ENCODE measurements at regions not wholly inside any gene's neighbourhood (a gene's known extent, or its start where the extent isn't known, plus 50 kb on each side); places are given as distances from the start of the nearest gene placed in this dataset.
"Not testable (repeated sequence)": the region's sequence is repeated elsewhere in the genome, so short reads cannot be mapped to it uniquely, and the experiment has no call there.

DNA sequence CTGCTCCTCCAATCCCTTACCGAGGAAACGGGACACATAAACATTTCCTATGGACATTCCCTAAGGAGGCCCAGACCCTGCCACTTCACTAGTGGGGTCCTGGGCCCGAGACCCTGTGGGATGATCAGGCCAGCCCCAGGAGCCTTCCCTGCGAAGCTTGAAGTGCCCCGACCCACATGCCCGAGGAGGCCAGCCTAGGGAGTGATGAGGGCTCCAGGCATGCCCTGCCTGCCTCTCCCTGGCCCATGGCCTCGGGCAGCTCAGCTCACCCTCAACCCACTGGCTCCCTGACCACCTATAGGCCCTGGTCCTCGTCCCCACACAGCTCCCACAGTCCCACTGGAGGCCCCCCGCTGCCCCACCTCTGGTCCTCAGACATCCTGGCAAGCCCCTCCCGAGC is 141.8 kb upstream of the FOXD4L5 start:
- not testable (repeated sequence) for H3K27me3 ChIP-seq (ENCODE audit: low read depth, low read length); H3K27ac ChIP-seq (ENCODE audit: low read length); H3K4me3 ChIP-seq (ENCODE audit: low read depth in 1 of 2, low read length in 2 of 2); H3K36me3 ChIP-seq (ENCODE audit: control insufficient read depth in 1 of 2, insufficient read depth in 2 of 2, low read length in 2 of 2); H3K9me3 ChIP-seq (ENCODE audit: control insufficient read depth in 1 of 2, low read length in 2 of 2); H3K4me1 ChIP-seq (ENCODE audit: control insufficient read depth in 1 of 2, insufficient read depth in 2 of 2, low read length in 2 of 2)

DNA sequence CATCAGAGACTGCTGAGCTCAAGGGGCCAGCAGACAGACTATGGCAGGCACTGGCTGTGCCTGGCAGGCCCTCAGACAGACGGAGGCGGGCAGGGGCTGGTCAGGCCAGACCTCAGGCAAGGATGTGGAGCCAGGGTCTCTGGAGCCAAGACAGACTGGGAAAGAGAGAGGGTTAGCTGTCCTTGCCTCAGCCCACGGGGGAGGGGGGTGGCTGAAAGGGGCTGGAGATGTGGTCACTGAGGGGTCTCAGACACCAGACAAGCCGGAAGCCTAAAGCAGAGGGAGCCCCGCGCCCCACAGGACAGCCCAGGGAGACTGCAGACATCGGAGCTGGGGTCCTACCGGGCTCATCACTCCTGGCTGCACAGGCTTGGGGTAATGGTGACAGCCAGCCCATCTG is 141.2 kb upstream of the FOXD4L5 start:
- Histone ChIP-seq H3K27ac (ENCODE audit: low read length) (no peak overlapping the region), H3K4me3 (ENCODE audit: low read depth in 1 of 2, low read length in 2 of 2) (no peak overlapping the region), H3K27me3 (ENCODE audit: low read depth, low read length) (no peaks in the 10 kb centered on the region), H3K4me1 (ENCODE audit: control insufficient read depth in 1 of 2, insufficient read depth in 2 of 2, low read length in 2 of 2) (no peaks in the 10 kb centered on the region), H3K9me3 (ENCODE audit: control insufficient read depth in 1 of 2, low read length in 2 of 2) (peaks cover 0 to 6% of the 10 kb centered on the region in 2 donors), H3K36me3 (ENCODE audit: control insufficient read depth in 1 of 2, insufficient read depth in 2 of 2, low read length in 2 of 2) (no peaks in the 10 kb centered on the region)

DNA sequence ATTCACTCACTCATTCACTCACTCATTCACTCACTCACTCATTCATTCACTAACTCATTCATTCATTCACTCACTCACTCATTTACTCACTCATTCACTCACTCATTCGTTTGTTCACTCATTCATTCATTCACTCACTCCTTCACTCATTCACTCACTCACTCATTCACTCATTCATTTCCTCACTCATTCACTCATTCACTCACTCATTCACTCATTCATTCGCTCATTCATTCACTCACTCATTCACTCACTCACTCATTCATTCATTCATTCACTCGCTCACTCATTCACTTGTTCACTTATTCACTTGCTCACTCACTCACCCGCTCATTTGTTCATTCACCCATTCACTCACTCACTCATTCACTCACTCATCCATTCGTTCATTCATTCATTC is 140.2 kb upstream of the FOXD4L5 start:
- not testable (repeated sequence) for H3K27me3 ChIP-seq (ENCODE audit: low read depth, low read length); H3K36me3 ChIP-seq (ENCODE audit: control insufficient read depth in 1 of 2, insufficient read depth in 2 of 2, low read length in 2 of 2); H3K4me3 ChIP-seq (ENCODE audit: low read depth in 1 of 2, low read length in 2 of 2); H3K9me3 ChIP-seq (ENCODE audit: control insufficient read depth in 1 of 2, low read length in 2 of 2); H3K27ac ChIP-seq (ENCODE audit: low read length); H3K4me1 ChIP-seq (ENCODE audit: control insufficient read depth in 1 of 2, insufficient read depth in 2 of 2, low read length in 2 of 2)

DNA sequence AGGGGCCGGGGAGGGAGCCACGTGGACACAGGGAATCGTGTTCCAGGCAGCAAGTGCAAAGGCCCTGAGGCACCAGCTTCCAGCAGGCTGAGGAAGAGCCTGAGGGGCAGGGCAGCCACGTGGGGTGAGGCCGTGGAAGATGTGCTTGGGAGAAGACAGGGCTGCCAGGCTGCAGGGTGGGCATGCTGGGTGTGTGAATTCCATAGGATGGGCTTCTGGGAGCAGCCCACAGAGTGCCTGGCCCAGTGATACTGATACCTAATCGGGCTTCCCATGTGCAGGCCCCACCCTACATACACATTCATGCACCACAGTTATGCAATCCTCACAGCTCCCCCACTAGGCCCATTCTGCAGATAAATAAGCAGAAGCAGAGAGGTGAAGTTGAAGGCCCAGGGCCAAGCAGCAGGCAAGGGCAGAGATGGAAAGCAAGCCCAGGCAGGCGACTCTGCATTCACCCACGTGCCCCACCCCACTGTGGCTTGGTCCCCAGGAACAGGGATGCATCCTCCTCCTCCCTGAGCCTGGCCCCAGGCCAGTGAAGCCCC is 139.5 kb upstream of the FOXD4L5 start:
- H3K4me1 ChIP-seq (ENCODE audit: control insufficient read depth in 1 of 2, insufficient read depth in 2 of 2, low read length in 2 of 2); H3K27me3 ChIP-seq (ENCODE audit: low read depth, low read length); H3K27ac ChIP-seq (ENCODE audit: low read length); H3K9me3 ChIP-seq (ENCODE audit: control insufficient read depth in 1 of 2, low read length in 2 of 2); H3K36me3 ChIP-seq (ENCODE audit: control insufficient read depth in 1 of 2, insufficient read depth in 2 of 2, low read length in 2 of 2); H3K4me3 ChIP-seq (ENCODE audit: low read depth in 1 of 2, low read length in 2 of 2): not testable (repeated sequence)

DNA sequence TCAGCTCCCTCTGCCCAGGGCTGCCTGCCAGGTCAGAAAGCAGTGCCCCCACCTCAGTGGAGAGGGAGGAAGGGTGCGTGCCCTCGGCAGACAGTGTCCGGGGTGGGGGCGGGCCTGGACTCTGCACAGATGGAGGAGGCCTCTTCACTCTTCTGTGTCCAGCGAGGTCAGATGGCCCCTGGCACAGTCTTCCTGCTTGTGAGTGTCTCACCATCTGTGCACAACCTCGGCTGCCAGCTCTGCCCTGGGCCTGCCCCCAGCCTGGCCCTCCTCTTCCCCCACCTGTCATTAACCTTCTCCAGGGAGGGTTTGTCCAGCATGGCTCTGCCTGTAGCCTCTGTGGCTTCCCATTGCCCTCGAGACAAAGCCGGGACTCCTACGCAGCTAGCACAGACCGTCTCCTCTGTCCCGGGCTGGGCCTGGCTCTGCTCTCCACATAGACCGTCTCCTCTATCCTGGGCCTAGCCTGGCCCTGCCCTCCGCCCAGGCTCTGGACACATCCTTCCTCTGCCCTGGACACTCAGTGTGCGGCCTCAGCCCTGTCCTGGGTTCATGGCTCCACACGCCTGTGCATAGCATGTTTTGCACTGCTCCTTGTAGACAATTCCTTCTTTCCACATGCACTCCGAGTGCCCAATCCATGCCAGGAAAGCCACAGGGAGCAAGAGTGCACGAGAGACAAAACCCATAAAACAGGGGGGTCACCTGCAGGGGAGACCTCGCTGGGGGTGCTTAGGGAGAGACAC is 138.9 kb upstream of the FOXD4L5 start:
- H3K4me3 ChIP-seq (ENCODE audit: low read depth in 1 of 2, low read length in 2 of 2); H3K9me3 ChIP-seq (ENCODE audit: control insufficient read depth in 1 of 2, low read length in 2 of 2); H3K4me1 ChIP-seq (ENCODE audit: control insufficient read depth in 1 of 2, insufficient read depth in 2 of 2, low read length in 2 of 2); H3K27ac ChIP-seq (ENCODE audit: low read length); H3K36me3 ChIP-seq (ENCODE audit: control insufficient read depth in 1 of 2, insufficient read depth in 2 of 2, low read length in 2 of 2); H3K27me3 ChIP-seq (ENCODE audit: low read depth, low read length): not testable (repeated sequence)

DNA sequence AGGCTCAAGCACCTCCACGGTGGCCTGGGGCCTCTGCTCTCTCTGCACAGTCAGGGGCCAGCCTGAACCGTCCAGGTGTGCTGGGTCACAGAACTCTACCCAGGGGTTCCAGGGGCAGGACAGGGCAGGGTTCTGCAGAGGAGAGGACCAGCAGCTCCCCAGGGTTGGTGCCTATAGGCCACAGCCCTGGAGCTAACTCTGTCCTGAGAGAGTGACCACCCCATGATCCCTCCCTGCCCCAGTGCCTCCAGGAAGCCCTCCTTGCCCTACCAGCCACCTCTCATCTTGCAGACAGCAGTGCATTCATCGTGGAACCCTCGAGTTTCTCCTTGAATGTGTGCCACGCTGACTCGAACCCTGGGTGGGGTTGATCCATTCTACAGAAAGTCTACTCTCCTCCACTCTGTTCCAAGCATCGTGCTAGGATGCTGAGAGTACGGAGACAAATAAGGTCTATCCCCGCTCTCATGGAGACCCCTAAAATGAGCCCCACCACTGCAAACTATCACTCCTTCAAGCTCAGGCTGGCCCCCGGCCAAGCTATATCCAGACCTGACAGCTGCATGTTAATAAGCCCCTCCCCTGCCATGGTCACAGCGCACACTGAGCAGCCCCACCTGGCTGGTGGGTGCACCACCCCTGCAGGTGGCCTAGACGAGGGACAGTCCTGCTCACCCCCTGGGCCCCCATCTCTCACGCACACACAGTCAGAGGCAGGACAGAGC is 138.1 kb upstream of the FOXD4L5 start:
- not testable (repeated sequence) for H3K4me1 ChIP-seq (ENCODE audit: control insufficient read depth in 1 of 2, insufficient read depth in 2 of 2, low read length in 2 of 2); H3K27me3 ChIP-seq (ENCODE audit: low read depth, low read length); H3K9me3 ChIP-seq (ENCODE audit: control insufficient read depth in 1 of 2, low read length in 2 of 2); H3K4me3 ChIP-seq (ENCODE audit: low read depth in 1 of 2, low read length in 2 of 2); H3K27ac ChIP-seq (ENCODE audit: low read length); H3K36me3 ChIP-seq (ENCODE audit: control insufficient read depth in 1 of 2, insufficient read depth in 2 of 2, low read length in 2 of 2)

DNA sequence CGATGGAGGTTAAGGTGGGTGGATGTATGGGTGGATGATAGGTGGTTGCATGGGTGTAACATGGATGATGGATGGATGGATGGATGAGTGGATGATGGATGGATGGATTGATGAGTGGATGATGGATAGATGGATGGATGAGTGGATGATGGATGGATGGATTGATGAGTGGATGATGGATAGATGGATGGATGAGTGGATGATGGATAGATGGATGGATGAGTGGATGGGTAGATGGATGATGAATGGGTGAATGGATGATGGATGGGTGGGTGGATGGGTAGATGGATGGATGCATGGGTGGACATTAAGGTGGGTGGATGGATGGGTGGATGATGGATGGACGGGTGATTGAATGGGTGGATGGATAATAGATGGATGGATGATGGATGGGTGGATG is 136.5 kb upstream of the FOXD4L5 start:
- H3K4me3 ChIP-seq (ENCODE audit: low read depth in 1 of 2, low read length in 2 of 2); H3K27ac ChIP-seq (ENCODE audit: low read length); H3K27me3 ChIP-seq (ENCODE audit: low read depth, low read length); H3K9me3 ChIP-seq (ENCODE audit: control insufficient read depth in 1 of 2, low read length in 2 of 2); H3K36me3 ChIP-seq (ENCODE audit: control insufficient read depth in 1 of 2, insufficient read depth in 2 of 2, low read length in 2 of 2); H3K4me1 ChIP-seq (ENCODE audit: control insufficient read depth in 1 of 2, insufficient read depth in 2 of 2, low read length in 2 of 2): not testable (repeated sequence)

DNA sequence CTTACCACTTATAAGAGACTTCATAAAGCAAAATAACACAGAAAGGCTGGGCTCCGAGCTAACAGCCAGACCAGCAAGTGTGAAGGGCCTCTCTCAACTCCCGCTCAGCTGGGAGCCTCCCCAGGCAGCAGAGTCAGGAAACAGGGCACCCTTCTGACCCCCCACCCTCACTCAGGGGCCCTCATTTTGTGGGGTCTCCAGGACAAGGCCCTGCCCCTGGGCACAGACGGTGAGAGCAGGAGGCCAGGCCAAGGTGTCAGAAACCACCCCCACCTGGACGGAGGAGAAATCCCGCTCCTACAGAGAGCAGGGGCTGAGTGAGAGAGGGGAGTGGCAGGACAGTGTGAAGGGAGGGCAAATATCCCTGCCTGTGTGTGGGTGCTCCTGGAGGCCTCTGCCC is 135.8 kb upstream of the FOXD4L5 start:
- H3K27me3 ChIP-seq (ENCODE audit: low read depth, low read length) = no peaks in the 10 kb centered on the region

DNA sequence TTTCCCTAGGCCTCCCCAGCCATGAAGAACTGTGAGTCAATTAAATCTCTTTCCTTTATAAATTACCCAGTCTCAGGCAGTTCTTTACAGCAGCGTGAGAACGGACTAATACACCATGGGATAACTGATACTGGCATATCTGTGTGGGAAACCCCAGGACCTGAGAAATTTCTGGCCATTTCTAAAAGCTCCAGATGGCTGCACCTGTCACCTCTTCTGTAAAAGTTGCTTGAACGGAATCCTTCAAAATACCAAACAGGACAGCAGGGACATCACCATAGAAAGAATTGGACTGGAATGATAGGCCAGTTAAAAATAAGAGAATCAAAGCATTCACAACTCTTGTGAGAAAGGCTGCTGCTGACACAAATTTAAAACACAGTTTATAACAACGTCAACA is 134.0 kb upstream of the FOXD4L5 start:
- H3K9me3 ChIP-seq (ENCODE audit: control insufficient read depth in 1 of 2, low read length in 2 of 2) = peaks cover 0 to 17% of the 10 kb centered on the region in 2 donors
- H3K27ac ChIP-seq (ENCODE audit: low read length); H3K4me1 ChIP-seq (ENCODE audit: control insufficient read depth in 1 of 2, insufficient read depth in 2 of 2, low read length in 2 of 2); H3K36me3 ChIP-seq (ENCODE audit: control insufficient read depth in 1 of 2, insufficient read depth in 2 of 2, low read length in 2 of 2); H3K27me3 ChIP-seq (ENCODE audit: low read depth, low read length); H3K4me3 ChIP-seq (ENCODE audit: low read depth in 1 of 2, low read length in 2 of 2): not testable (repeated sequence)

More for the DNA sequence above, 135.8 kb upstream of the FOXD4L5 start:
- Histone ChIP-seq H3K36me3 (ENCODE audit: control insufficient read depth in 1 of 2, insufficient read depth in 2 of 2, low read length in 2 of 2) (no peaks in the 10 kb centered on the region), H3K4me3 (ENCODE audit: low read depth in 1 of 2, low read length in 2 of 2) (no peak overlapping the region), H3K4me1 (ENCODE audit: control insufficient read depth in 1 of 2, insufficient read depth in 2 of 2, low read length in 2 of 2) (no peaks in the 10 kb centered on the region), H3K27ac (ENCODE audit: low read length) (no peak overlapping the region), H3K9me3 (ENCODE audit: control insufficient read depth in 1 of 2, low read length in 2 of 2) (peaks cover 0 to 8% of the 10 kb centered on the region in 2 donors)

DNA sequence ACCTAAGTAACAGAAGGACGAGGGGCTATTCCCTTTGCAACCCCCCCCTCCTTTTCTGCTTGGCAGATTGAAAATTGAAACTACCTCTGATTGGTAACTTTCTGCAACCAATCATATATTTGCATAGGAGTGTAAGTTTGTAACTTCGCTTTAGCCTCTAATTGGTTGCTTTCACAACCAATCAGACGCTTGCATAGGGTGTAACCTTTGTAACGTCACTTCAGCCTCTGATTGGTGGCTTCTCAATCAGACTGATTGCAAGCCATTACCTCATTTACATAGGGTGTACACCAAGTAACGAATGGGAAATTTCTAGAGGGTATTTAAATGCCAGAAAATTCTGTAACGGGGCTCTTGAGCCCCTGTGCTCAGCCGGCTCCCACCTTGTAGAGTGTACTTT is 131.9 kb upstream of the FOXD4L5 start:
- H3K27ac ChIP-seq (ENCODE audit: low read length); H3K27me3 ChIP-seq (ENCODE audit: low read depth, low read length); H3K4me1 ChIP-seq (ENCODE audit: control insufficient read depth in 1 of 2, insufficient read depth in 2 of 2, low read length in 2 of 2); H3K4me3 ChIP-seq (ENCODE audit: low read depth in 1 of 2, low read length in 2 of 2); H3K36me3 ChIP-seq (ENCODE audit: control insufficient read depth in 1 of 2, insufficient read depth in 2 of 2, low read length in 2 of 2): not testable (repeated sequence)
- peaks cover 0 to 17% of the 10 kb centered on the region in 2 donors for H3K9me3 ChIP-seq (ENCODE audit: control insufficient read depth in 1 of 2, low read length in 2 of 2)

DNA sequence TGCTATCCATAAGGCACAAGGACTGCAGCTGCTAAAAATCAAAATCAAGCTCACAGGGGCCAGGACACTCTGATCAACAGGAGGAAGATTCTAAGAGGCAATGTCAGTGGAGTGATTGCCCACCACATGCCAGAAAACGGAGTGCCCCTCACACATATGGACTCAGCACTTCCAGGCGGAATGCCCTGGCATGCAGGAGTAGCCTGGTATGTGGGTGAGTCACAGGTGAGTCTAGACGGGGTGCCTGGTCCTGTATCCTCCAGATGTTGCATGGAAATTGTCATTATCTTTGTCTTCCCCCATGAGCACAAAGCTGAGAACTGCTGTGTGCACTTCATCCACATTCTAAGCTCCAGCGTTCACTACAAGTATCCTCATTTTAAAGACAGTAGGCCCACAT is 129.2 kb upstream of the FOXD4L5 start:
- not testable (repeated sequence) for H3K4me3 ChIP-seq (ENCODE audit: low read depth in 1 of 2, low read length in 2 of 2); H3K27ac ChIP-seq (ENCODE audit: low read length); H3K4me1 ChIP-seq (ENCODE audit: control insufficient read depth in 1 of 2, insufficient read depth in 2 of 2, low read length in 2 of 2); H3K36me3 ChIP-seq (ENCODE audit: control insufficient read depth in 1 of 2, insufficient read depth in 2 of 2, low read length in 2 of 2); H3K27me3 ChIP-seq (ENCODE audit: low read depth, low read length)
- peaks cover 0 to 18% of the 10 kb centered on the region in 2 donors for H3K9me3 ChIP-seq (ENCODE audit: control insufficient read depth in 1 of 2, low read length in 2 of 2)

DNA sequence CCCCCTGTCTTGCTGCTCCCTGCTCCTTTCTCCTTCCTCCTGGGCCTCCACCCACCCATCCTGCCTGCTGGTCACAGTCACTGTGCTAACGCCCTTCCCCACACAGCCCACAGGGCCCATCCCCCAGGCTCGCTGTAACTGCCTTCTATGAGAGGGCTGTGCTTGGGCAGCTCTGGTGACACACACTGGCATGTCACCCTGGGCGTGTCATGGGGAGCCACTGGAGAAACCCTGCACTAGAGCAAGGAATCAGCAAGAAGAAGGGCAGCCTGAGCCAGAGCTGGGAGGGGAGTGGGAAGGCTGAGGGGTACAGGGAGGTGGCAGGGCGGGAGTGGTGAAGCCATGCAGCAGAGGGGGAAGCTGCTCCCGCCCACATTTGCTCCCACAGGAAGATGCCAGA is 128.4 kb upstream of the FOXD4L5 start:
- H3K27me3 ChIP-seq (ENCODE audit: low read depth, low read length); H3K4me3 ChIP-seq (ENCODE audit: low read depth in 1 of 2, low read length in 2 of 2); H3K36me3 ChIP-seq (ENCODE audit: control insufficient read depth in 1 of 2, insufficient read depth in 2 of 2, low read length in 2 of 2); H3K27ac ChIP-seq (ENCODE audit: low read length); H3K4me1 ChIP-seq (ENCODE audit: control insufficient read depth in 1 of 2, insufficient read depth in 2 of 2, low read length in 2 of 2): not testable (repeated sequence)
- H3K9me3 ChIP-seq (ENCODE audit: control insufficient read depth in 1 of 2, low read length in 2 of 2) = peaks cover 0 to 21% of the 10 kb centered on the region in 2 donors
